HepG2 (cell line): ENCODE measurements at regions not wholly inside any gene's neighbourhood (a gene's known extent, or its start where the extent isn't known, plus 50 kb on each side); places are given as distances from the start of the nearest gene placed in this dataset.

Experiments
- ATAC-seq: fragments of 200-7000 bp; cut with Tn5 transposase; 3 replicates; pipeline ENCODE4 v1.9.1; 2020; ENCODE audit warnings: mild to moderate bottlenecking, moderate library complexity
- BruUV-seq: library from RNA; stranded (reverse); fragments of 400-500 nt; replicated peaks from 2 replicates; lab custom pipeline; 2021; lab: Mats Ljungman, UMichigan
- CTCF ChIA-PET: fragments of 300-600 bp; formaldehyde crosslinking; extraction: SDS; loops from one replicate; lab custom pipeline; 2021; ENCODE audit warnings: low total read pairs, inconsistent platforms, low intra/inter-chr PET ratio; lab: Yijun Ruan, JAX
- POLR2A ChIA-PET: fragments of 350-600 bp; sonication (Branson Sonifier 250); formaldehyde crosslinking; loops from one replicate; lab custom pipeline; 2020; ENCODE audit warnings: antibody characterized with exemption, inconsistent platforms; lab: Yijun Ruan, JAX
- DNase-seq: peaks from one replicate; pipeline ENCODE4 v3.0.0-alpha.2; 2015; ENCODE audit warnings: low spot score
- FAIRE-seq: peaks from 3 replicates; lab custom pipeline; 2011; peaks lifted over from hg19 to GRCh38; lab: Jason Lieb, UNC
- H2AFZ ChIP-seq: one replicate; pipeline ENCODE4 v1.6.1; 2011; ENCODE audit warnings: low read length, inconsistent platforms
- H3K27ac ChIP-seq: fragments of 300-600 bp; 3 replicates; pipeline ENCODE4 v1.8.0; 2011; ENCODE audit warnings: mixed run types, mild to moderate bottlenecking, mixed read lengths, low read length, inconsistent platforms; ENCODE audit not compliant: insufficient read depth; ENCODE audit errors: extremely low read length
- H3K27me3 ChIP-seq, 2 experiments: fragments of 200-600 bp in 1 of 2; 2 replicates in 1 of 2; 3 replicates in 1 of 2; pipeline versions ENCODE4 v1.6.0 to v1.8.0; 2011; ENCODE audit warnings: low read length in 2 of 2, mild to moderate bottlenecking in 2 of 2, moderate library complexity in 2 of 2, inconsistent platforms in 1 of 2; ENCODE audit not compliant: insufficient read depth in 2 of 2, control insufficient read depth in 1 of 2
- H3K36me3 ChIP-seq, 2 experiments: fragments of 200-600 bp in 1 of 2; replicated peaks in 1 of 2; 2 replicates in 1 of 2; 3 replicates in 1 of 2; pipeline versions ENCODE4 v1.5.1 to v1.8.0; 2011; ENCODE audit warnings: low read length in 2 of 2, inconsistent platforms in 1 of 2; ENCODE audit not compliant: insufficient read depth in 2 of 2, control insufficient read depth in 1 of 2
- H3K4me1 ChIP-seq: 2 replicates; pipeline ENCODE4 v1.5.1; 2012; ENCODE audit warnings: low read length, inconsistent platforms; ENCODE audit not compliant: insufficient read depth
- H3K4me2 ChIP-seq: 2 replicates; pipeline ENCODE4 v1.6.0; 2011; ENCODE audit warnings: low read depth, low read length, inconsistent platforms
- H3K4me3 ChIP-seq, 3 experiments: fragments of 200-600 bp in 1 of 3; sonication (generic), shearing (Covaris generic) in 1 of 3; replicated peaks in 1 of 3; 2 replicates each; pipeline ENCODE4 v1.5.1; 2011 to 2016; ENCODE audit warnings: low read length in 3 of 3, inconsistent platforms in 2 of 3, low read depth in 2 of 3, mild to moderate bottlenecking in 2 of 3, control low read depth in 1 of 3, mixed read lengths in 1 of 3; ENCODE audit not compliant: insufficient read depth in 1 of 3
- H3K79me2 ChIP-seq: one replicate; pipeline ENCODE4 v1.6.1; 2011; ENCODE audit warnings: low read length, inconsistent platforms; ENCODE audit not compliant: insufficient read depth
- H3K9ac ChIP-seq: 2 replicates; pipeline ENCODE4 v1.6.0; 2011; ENCODE audit warnings: mild to moderate bottlenecking, low read depth, low read length, inconsistent platforms; ENCODE audit not compliant: insufficient read depth
- H3K9me3 ChIP-seq: 2 replicates; pipeline ENCODE4 v1.5.1; 2012; ENCODE audit warnings: mild to moderate bottlenecking, low read length
- H4K20me1 ChIP-seq: 2 replicates; pipeline ENCODE4 v1.6.0; 2011; ENCODE audit warnings: inconsistent platforms, mild to moderate bottlenecking, low read length, moderate library complexity; ENCODE audit not compliant: insufficient read depth
- ARHGAP35 ChIP-seq: sonication (generic); formaldehyde crosslinking; IDR thresholded peaks from 2 replicates; pipeline ENCODE4 v1.9.0; 2022; ENCODE audit warnings: mild to moderate bottlenecking, inconsistent platforms, moderate library complexity, missing genetic modification reagents, borderline replicate concordance
- EP300 ChIP-seq, 3 experiments: sonication (generic) in 1 of 3; formaldehyde crosslinking in 1 of 3; IDR thresholded peaks; 2 replicates each; pipeline versions ENCODE4 v1.5.1 to v1.6.1; 2011 to 2020; ENCODE audit warnings: low read depth in 2 of 3, low read length in 2 of 3, borderline replicate concordance in 1 of 3, improper control_type of control experiment in 1 of 3, mild to moderate bottlenecking in 1 of 3, missing genetic modification reagents in 1 of 3, moderate library complexity in 1 of 3
- FOXJ3 ChIP-seq: sonication (generic); formaldehyde crosslinking; IDR thresholded peaks from 2 replicates; pipeline ENCODE4 v1.4.0; 2020; ENCODE audit warnings: missing genetic modification reagents, mild to moderate bottlenecking, borderline replicate concordance
- ZBTB2 ChIP-seq: sonication (generic); formaldehyde crosslinking; IDR thresholded peaks from 2 replicates; pipeline ENCODE4 v1.8.0; 2022; ENCODE audit warnings: low read depth, missing genetic modification reagents
- ZBTB44 ChIP-seq: sonication (generic); formaldehyde crosslinking; IDR thresholded peaks from 2 replicates; pipeline ENCODE4 v1.4.0; 2020; ENCODE audit warnings: missing genetic modification reagents
- ZNF335 ChIP-seq: sonication (generic); formaldehyde crosslinking; IDR thresholded peaks from 2 replicates; pipeline ENCODE4 v1.4.0; 2020; ENCODE audit warnings: missing genetic modification reagents
- ZNF367 ChIP-seq: sonication (generic); formaldehyde crosslinking; IDR thresholded peaks from 2 replicates; pipeline ENCODE4 v1.4.0; 2020; ENCODE audit warnings: missing genetic modification reagents, borderline replicate concordance
- ZNF7 ChIP-seq: IDR thresholded peaks from 2 replicates; pipeline ENCODE4 v1.6.1; 2016; ENCODE audit warnings: missing biosample characterization, missing genetic modification reagents
- ZNF749 ChIP-seq: sonication (generic); formaldehyde crosslinking; IDR thresholded peaks from 2 replicates; pipeline ENCODE4 v1.8.0; 2022; ENCODE audit warnings: mild to moderate bottlenecking, missing genetic modification reagents, moderate library complexity, borderline replicate concordance
- WGBS: methylation state at CpG from one replicate; pipeline ENCODE4 v1.1.6; 2017; ENCODE audit warnings: low lambda C conversion rate; 5-methylcytosine and 5-hydroxymethylcytosine counted together
- in situ Hi-C: cut with HindIII; loops from 2 replicates; pipeline ENCODE4 v1.10.0; 2017; ENCODE audit warnings: low pct_unique_long_range_greater_than_20kb; ENCODE audit not compliant: extremely low pct_ligation_motif_present
- intact Hi-C: fragments of 100-400 bp; cut with micrococcal nuclease; formaldehyde crosslinking; loops from one replicate; pipeline ENCODE4 v1.10.0; 2022; ENCODE audit not compliant: unreplicated experiment

GRCh38 chr3:194280777-194281176, 70.4 kb downstream of the CPN2 start:
- Histone ChIP-seq H3K27ac (no peak overlapping the region), H3K79me2 (no peaks in the 10 kb centered on the region), H3K36me3 (no peaks in the 10 kb centered on the region), H2AFZ (no peak overlapping the region), H3K9ac (no peak overlapping the region), H3K27me3 (peaks cover 4 to 77% of the 10 kb centered on the region in 2 experiments), H3K4me1 (peaks cover 11% of the 10 kb centered on the region), H3K9me3 (no peaks in the 10 kb centered on the region), H3K4me3 (no peak overlapping the region), H3K4me2 (no peak overlapping the region), H4K20me1 (no peaks in the 10 kb centered on the region)
- intact Hi-C loops, result no loop called here
- no peak for ATAC-seq
- no peak for FAIRE-seq
- in situ Hi-C loops, result no loop called here
- POLR2A ChIA-PET, result no interaction called here
- CTCF ChIA-PET, result no interaction called here
- DNase-seq, result no peak
- TF ChIP-seq ZNF367 (CRISPR knock-in tag) (no peak), ZNF749 (CRISPR knock-in tag) (no peak), EP300 (IDR thresholded peaks at IDR 0.05; ENCODE audit: low read depth in 2 of 2, low read length in 2 of 2) (no peak), EP300 (CRISPR knock-in tag; IDR thresholded peaks at IDR 0.05; ENCODE audit: borderline replicate concordance) (no peak), ZBTB44 (CRISPR knock-in tag) (no peak), ZNF7 (CRISPR knock-in tag) (no peak), ZNF335 (CRISPR knock-in tag) (no peak), ARHGAP35 (CRISPR knock-in tag) (no peak), ZBTB2 (CRISPR knock-in tag) (no peak), FOXJ3 (CRISPR knock-in tag) (no peak)
- no TSS peak for BruUV-seq
- 0% methylated on average over 1 of the region's 2 CpGs for WGBS
